Body of pancreas (tissue), 4 donors: ENCODE measurements at regions not wholly inside any gene's neighbourhood (a gene's known extent, or its start where the extent isn't known, plus 50 kb on each side); places are given as distances from the start of the nearest gene placed in this dataset.

ENCODE experiments used
- ATAC-seq: fragments of 150-250 bp; one replicate; pipeline ENCODE4 v1.9.1; 2016
- DNase-seq, 4 donors: peaks; one replicate each; pipeline ENCODE4 v3.0.0-alpha.2; 2019
- H3K27ac ChIP-seq, 4 donors: fragments of 200-600 bp; sonication (generic); 1 replicate in 3 of 4; 2 replicates in 1 of 4; pipeline versions ENCODE4 v1.5.1 to v1.6.1; 2016 to 2019; ENCODE audit warnings: mild to moderate bottlenecking in 1 of 4, mixed read lengths in 1 of 4, moderate library complexity in 1 of 4
- H3K27me3 ChIP-seq, 2 donors: fragments of 200-600 bp; sonication (generic); one replicate each; pipeline ENCODE4 v1.6.0; 2016; ENCODE audit warnings: mild to moderate bottlenecking in 1 of 2
- H3K36me3 ChIP-seq, 2 donors: fragments of 200-600 bp; sonication (generic); replicated peaks in 1 of 2; 2 replicates each; pipeline ENCODE4 v1.5.1; 2016; ENCODE audit warnings: low read depth in 2 of 2; ENCODE audit not compliant: insufficient read depth in 1 of 2
- H3K4me1 ChIP-seq: fragments of 200-600 bp; sonication (generic); one replicate; pipeline ENCODE4 v1.6.0; 2016
- H3K4me3 ChIP-seq, 2 donors: fragments of 200-600 bp; sonication (generic); 1 replicate in 1 of 2; 2 replicates in 1 of 2; pipeline ENCODE4 v1.5.1; 2016 to 2019
- H3K9me3 ChIP-seq, 3 donors: fragments of 200-600 bp; sonication (generic); 1 replicate in 2 of 3; 2 replicates in 1 of 3; pipeline ENCODE4 v1.5.1; 2016
- CTCF ChIP-seq, 7 experiments: fragments of 450-650 bp in 4 of 7; fragments of 200-600 bp in 3 of 7; sonication (generic) in 3 of 7; IDR thresholded peaks; one replicate each; pipeline ENCODE4 v1.5.1; 2016 to 2019; ENCODE audit warnings: antibody characterized with exemption in 7 of 7
- POLR2A ChIP-seq, 3 donors: fragments of 450-650 bp; IDR thresholded peaks; one replicate each; pipeline ENCODE4 v1.6.1; 2016; ENCODE audit warnings: antibody characterized with exemption in 3 of 3, mild to moderate bottlenecking in 2 of 3
- WGBS, 2 donors: methylation state at CpG; one replicate each; pipeline ENCODE4 v1.1.5; 2017; 5-methylcytosine and 5-hydroxymethylcytosine counted together
- intact Hi-C: fragments of 100-400 bp; cut with DNase I; formaldehyde crosslinking; loops from one replicate; pipeline ENCODE4 v1.15.1; 2023

GRCh38 chr11:76721755-76722677 lies 51.5 kb upstream of the LRRC32 start:
- Histone ChIP-seq H3K27me3 (no peaks in the 10 kb centered on the region), H3K4me3 (no peak overlapping the region), H3K36me3 (no peaks in the 10 kb centered on the region), H3K9me3 (no peaks in the 10 kb centered on the region), H3K27ac (peak overlapping the region in 1 of 4 donors; percentile 4), H3K4me1 (peaks cover 12% of the 10 kb centered on the region)
- ATAC-seq (peak; percentile 97), DNase-seq (peak; percentile 86 to 92 (median 89))
- WGBS, 2 donors: 12 to 23% methylated on average over 9 to 25 of the region's 25 CpGs
- intact Hi-C loops: no loop called here
- TF ChIP-seq CTCF (IDR thresholded peaks at IDR 0.05) (peak; percentile 76 to 94 (median 85)), POLR2A (IDR thresholded peaks at IDR 0.05) (no peak)

GRCh38 chr11:76723142-76723541 lies 52.6 kb upstream of the LRRC32 start:
- no peak for ATAC-seq
- DNase-seq: no peak
- no peak for TF ChIP-seq CTCF (IDR thresholded peaks at IDR 0.05)
- no peak for TF ChIP-seq POLR2A (IDR thresholded peaks at IDR 0.05)
- Histone ChIP-seq H3K4me3 (no peak overlapping the region), H3K27ac (no peak overlapping the region), H3K27me3 (no peaks in the 10 kb centered on the region), H3K36me3 (no peaks in the 10 kb centered on the region), H3K4me1 (peaks cover 12% of the 10 kb centered on the region), H3K9me3 (no peaks in the 10 kb centered on the region)
- intact Hi-C loops: no loop called here
- 52 to 65% methylated on average over 2 of the region's 2 CpGs for WGBS, 2 donors

GRCh38 chr11:76723548-76723947 lies 53.0 kb upstream of the LRRC32 start:
- Histone ChIP-seq H3K4me1 (peaks cover 12% of the 10 kb centered on the region), H3K36me3 (no peaks in the 10 kb centered on the region), H3K27ac (no peak overlapping the region), H3K9me3 (no peaks in the 10 kb centered on the region), H3K27me3 (no peaks in the 10 kb centered on the region), H3K4me3 (no peak overlapping the region)
- TF ChIP-seq POLR2A (IDR thresholded peaks at IDR 0.05) (no peak), CTCF (IDR thresholded peaks at IDR 0.05) (no peak)
- ATAC-seq (no peak), DNase-seq (no peak)
- 43 to 64% methylated on average over 1 of the region's 1 CpG for WGBS, 2 donors
- intact Hi-C loops: no loop called here

- intact Hi-C loops: no loop called here
- H3K36me3 ChIP-seq: no peaks in the 10 kb centered on the region
- H3K4me1 ChIP-seq: peaks cover 12% of the 10 kb centered on the region
- H3K27ac ChIP-seq: no peak overlapping the region
- no peaks in the 10 kb centered on the region for H3K9me3 ChIP-seq
- DNase-seq (no peak), ATAC-seq (no peak)
- no peak overlapping the region for H3K4me3 ChIP-seq
- no peak for TF ChIP-seq POLR2A (IDR thresholded peaks at IDR 0.05)
- no peak for TF ChIP-seq CTCF (IDR thresholded peaks at IDR 0.05)
- 51 to 57% methylated on average over 3 of the region's 3 CpGs for WGBS, 2 donors
- H3K27me3 ChIP-seq: no peaks in the 10 kb centered on the region
Measured at GRCh38 chr11:76724171-76724768, 53.7 kb upstream of the LRRC32 start.
